WTC11 (cell line): ENCODE measurements at regions not wholly inside any gene's neighbourhood (a gene's known extent, or its start where the extent isn't known, plus 50 kb on each side); places are given as distances from the start of the nearest gene placed in this dataset.

Source experiments
- CBFB ChIP-seq: sonication (generic); formaldehyde crosslinking; IDR thresholded peaks from 2 replicates; pipeline ENCODE4 v1.8.1; 2022; ENCODE audit warnings: mild to moderate bottlenecking, low read depth, missing genetic modification reagents
- CDX4 ChIP-seq: fragments of 250-450 bp; sonication (Bioruptor Pico); IDR thresholded peaks from 2 replicates; pipeline ENCODE4 v1.9.0; 2021; ENCODE audit warnings: moderate library complexity, mild to moderate bottlenecking, inconsistent platforms, borderline replicate concordance
- ELF4 ChIP-seq: sonication (generic); formaldehyde crosslinking; IDR thresholded peaks from 2 replicates; pipeline ENCODE4 v1.8.1; 2022; ENCODE audit warnings: low read depth, mild to moderate bottlenecking, moderate library complexity, missing genetic modification reagents
- EMX1 ChIP-seq: fragments of 250-450 bp; sonication (Bioruptor Pico); IDR thresholded peaks from 2 replicates; pipeline ENCODE4 v1.8.0; 2021; ENCODE audit warnings: mild to moderate bottlenecking
- ETV6 ChIP-seq: sonication (generic); formaldehyde crosslinking; IDR thresholded peaks from 2 replicates; pipeline ENCODE4 v1.8.1; 2022; ENCODE audit warnings: mild to moderate bottlenecking, missing genetic modification reagents
- FOXJ3 ChIP-seq: sonication (generic); formaldehyde crosslinking; IDR thresholded peaks from 2 replicates; pipeline ENCODE4 v1.9.0; 2021; ENCODE audit warnings: missing genetic modification reagents, mild to moderate bottlenecking, borderline replicate concordance
- IRF1 ChIP-seq: sonication (generic); formaldehyde crosslinking; IDR thresholded peaks from 2 replicates; pipeline ENCODE4 v1.8.0; 2023; ENCODE audit warnings: missing genetic modification reagents
- KAT7 ChIP-seq: sonication (generic); formaldehyde crosslinking; IDR thresholded peaks from 2 replicates; pipeline ENCODE4 v1.8.1; 2023; ENCODE audit warnings: missing genetic modification reagents, mild to moderate bottlenecking, borderline replicate concordance
- NFYB ChIP-seq: sonication (generic); formaldehyde crosslinking; conservative IDR thresholded peaks from 2 replicates; pipeline ENCODE4 v1.8.0; 2022; ENCODE audit warnings: low read depth, missing genetic modification reagents
- PRDM15 ChIP-seq: sonication (generic); formaldehyde crosslinking; IDR thresholded peaks from 2 replicates; pipeline ENCODE4 v1.8.0; 2022; ENCODE audit warnings: missing genetic modification reagents
- SMAD3 ChIP-seq: sonication (generic); formaldehyde crosslinking; IDR thresholded peaks from 2 replicates; pipeline ENCODE4 v1.8.0; 2022; ENCODE audit warnings: missing genetic modification reagents, mild to moderate bottlenecking, borderline replicate concordance
- STAT6 ChIP-seq: sonication (generic); formaldehyde crosslinking; conservative IDR thresholded peaks from 2 replicates; pipeline ENCODE4 v1.8.1; 2023; ENCODE audit warnings: mild to moderate bottlenecking, low read depth, missing genetic modification reagents, moderate library complexity
- TCF7 ChIP-seq: sonication (generic); formaldehyde crosslinking; IDR thresholded peaks from 2 replicates; pipeline ENCODE4 v1.8.0; 2022; ENCODE audit warnings: mild to moderate bottlenecking, low read depth, missing genetic modification reagents, moderate library complexity
- TP53 ChIP-seq: sonication (generic); formaldehyde crosslinking; IDR thresholded peaks from 2 replicates; pipeline ENCODE4 v1.8.1; 2023; ENCODE audit warnings: mild to moderate bottlenecking, missing genetic modification reagents
- ZMAT4 ChIP-seq: fragments of 250-450 bp; sonication (Bioruptor Pico); IDR thresholded peaks from 2 replicates; pipeline ENCODE4 v1.9.0; 2021; ENCODE audit warnings: mild to moderate bottlenecking
- ZNF219 ChIP-seq: sonication (generic); formaldehyde crosslinking; IDR thresholded peaks from 2 replicates; pipeline ENCODE4 v1.8.0; 2023; ENCODE audit warnings: missing genetic modification reagents, mild to moderate bottlenecking, borderline replicate concordance
- ZNF416 ChIP-seq: fragments of 250-450 bp; sonication (Bioruptor Pico); IDR thresholded peaks from 2 replicates; pipeline ENCODE4 v1.9.0; 2021; ENCODE audit warnings: mild to moderate bottlenecking, inconsistent platforms
- ZNF425 ChIP-seq: fragments of 250-450 bp; sonication (Bioruptor Pico); conservative IDR thresholded peaks from 2 replicates; pipeline ENCODE4 v1.9.0; 2021; ENCODE audit warnings: mild to moderate bottlenecking
- TF ChIP-seq, protein P1 (sequence below): sonication (generic); formaldehyde crosslinking; IDR thresholded peaks from 2 replicates; pipeline ENCODE4 v1.8.0; 2023; ENCODE audit warnings: missing genetic modification reagents, mild to moderate bottlenecking, borderline replicate concordance
- TF ChIP-seq, protein P2 (sequence below): fragments of 250-450 bp; sonication (Bioruptor Pico); IDR thresholded peaks from 2 replicates; pipeline ENCODE4 v1.8.0; 2021; ENCODE audit warnings: mild to moderate bottlenecking
- TF ChIP-seq, protein P3 (sequence below): sonication (generic); formaldehyde crosslinking; IDR thresholded peaks from 2 replicates; pipeline ENCODE4 v1.8.1; 2022; ENCODE audit warnings: mild to moderate bottlenecking, missing genetic modification reagents, moderate library complexity, borderline replicate concordance

DNA sequence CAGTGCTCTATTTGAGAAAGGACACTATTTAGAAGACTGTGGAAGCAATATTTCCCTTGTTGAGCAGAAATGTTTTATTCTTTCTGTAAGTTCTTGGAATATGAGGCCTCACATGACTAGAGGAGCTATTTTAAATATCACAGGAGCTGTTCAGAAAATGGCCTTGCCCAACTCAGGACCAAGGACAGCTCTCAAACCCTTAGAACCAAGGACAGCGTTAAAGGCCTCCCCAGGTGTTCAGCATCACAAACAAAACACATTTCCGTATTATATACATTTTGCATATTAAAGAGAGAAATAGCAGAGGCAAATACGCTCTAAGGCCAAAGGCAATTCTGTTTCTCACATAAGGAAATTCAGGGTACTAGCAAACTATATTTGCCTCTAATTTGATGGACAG is 631.4 kb downstream of the CDH26 start (continued):
- TF ChIP-seq, protein P1, sequence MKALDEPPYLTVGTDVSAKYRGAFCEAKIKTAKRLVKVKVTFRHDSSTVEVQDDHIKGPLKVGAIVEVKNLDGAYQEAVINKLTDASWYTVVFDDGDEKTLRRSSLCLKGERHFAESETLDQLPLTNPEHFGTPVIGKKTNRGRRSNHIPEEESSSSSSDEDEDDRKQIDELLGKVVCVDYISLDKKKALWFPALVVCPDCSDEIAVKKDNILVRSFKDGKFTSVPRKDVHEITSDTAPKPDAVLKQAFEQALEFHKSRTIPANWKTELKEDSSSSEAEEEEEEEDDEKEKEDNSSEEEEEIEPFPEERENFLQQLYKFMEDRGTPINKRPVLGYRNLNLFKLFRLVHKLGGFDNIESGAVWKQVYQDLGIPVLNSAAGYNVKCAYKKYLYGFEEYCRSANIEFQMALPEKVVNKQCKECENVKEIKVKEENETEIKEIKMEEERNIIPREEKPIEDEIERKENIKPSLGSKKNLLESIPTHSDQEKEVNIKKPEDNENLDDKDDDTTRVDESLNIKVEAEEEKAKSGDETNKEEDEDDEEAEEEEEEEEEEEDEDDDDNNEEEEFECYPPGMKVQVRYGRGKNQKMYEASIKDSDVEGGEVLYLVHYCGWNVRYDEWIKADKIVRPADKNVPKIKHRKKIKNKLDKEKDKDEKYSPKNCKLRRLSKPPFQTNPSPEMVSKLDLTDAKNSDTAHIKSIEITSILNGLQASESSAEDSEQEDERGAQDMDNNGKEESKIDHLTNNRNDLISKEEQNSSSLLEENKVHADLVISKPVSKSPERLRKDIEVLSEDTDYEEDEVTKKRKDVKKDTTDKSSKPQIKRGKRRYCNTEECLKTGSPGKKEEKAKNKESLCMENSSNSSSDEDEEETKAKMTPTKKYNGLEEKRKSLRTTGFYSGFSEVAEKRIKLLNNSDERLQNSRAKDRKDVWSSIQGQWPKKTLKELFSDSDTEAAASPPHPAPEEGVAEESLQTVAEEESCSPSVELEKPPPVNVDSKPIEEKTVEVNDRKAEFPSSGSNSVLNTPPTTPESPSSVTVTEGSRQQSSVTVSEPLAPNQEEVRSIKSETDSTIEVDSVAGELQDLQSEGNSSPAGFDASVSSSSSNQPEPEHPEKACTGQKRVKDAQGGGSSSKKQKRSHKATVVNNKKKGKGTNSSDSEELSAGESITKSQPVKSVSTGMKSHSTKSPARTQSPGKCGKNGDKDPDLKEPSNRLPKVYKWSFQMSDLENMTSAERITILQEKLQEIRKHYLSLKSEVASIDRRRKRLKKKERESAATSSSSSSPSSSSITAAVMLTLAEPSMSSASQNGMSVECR (CRISPR knock-in tag), result peak; percentile 99
- TF ChIP-seq FOXJ3 (CRISPR knock-in tag), result peak; percentile 77; the same call in 1 of the 2 replicates
- no peak for TF ChIP-seq CBFB (CRISPR knock-in tag)
- 0 out of 2 replicates have a peak, but pooled peaks have one; percentile 44 for TF ChIP-seq ZNF416 (CRISPR knock-in tag)
- TF ChIP-seq PRDM15 (CRISPR knock-in tag), result peak; percentile 61; the same call in 1 of the 2 replicates
- no peak for TF ChIP-seq KAT7 (CRISPR knock-in tag)
- TF ChIP-seq ZMAT4 (CRISPR knock-in tag), result no peak
- TF ChIP-seq TCF7 (CRISPR knock-in tag), result peak; percentile 86; the same call in 1 of the 2 replicates
- TF ChIP-seq ELF4 (CRISPR knock-in tag), result 0 out of 2 replicates have a peak, but pooled peaks have one; percentile 66
- peak; percentile 51; the same call in 1 of the 2 replicates for TF ChIP-seq NFYB (CRISPR knock-in tag)
- peak; percentile 97 for TF ChIP-seq IRF1
- TF ChIP-seq, protein P2, sequence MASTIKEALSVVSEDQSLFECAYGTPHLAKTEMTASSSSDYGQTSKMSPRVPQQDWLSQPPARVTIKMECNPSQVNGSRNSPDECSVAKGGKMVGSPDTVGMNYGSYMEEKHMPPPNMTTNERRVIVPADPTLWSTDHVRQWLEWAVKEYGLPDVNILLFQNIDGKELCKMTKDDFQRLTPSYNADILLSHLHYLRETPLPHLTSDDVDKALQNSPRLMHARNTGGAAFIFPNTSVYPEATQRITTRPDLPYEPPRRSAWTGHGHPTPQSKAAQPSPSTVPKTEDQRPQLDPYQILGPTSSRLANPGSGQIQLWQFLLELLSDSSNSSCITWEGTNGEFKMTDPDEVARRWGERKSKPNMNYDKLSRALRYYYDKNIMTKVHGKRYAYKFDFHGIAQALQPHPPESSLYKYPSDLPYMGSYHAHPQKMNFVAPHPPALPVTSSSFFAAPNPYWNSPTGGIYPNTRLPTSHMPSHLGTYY (CRISPR knock-in tag), result 0 out of 2 replicates have a peak, but pooled peaks have one; percentile 71
- TF ChIP-seq, protein P3, sequence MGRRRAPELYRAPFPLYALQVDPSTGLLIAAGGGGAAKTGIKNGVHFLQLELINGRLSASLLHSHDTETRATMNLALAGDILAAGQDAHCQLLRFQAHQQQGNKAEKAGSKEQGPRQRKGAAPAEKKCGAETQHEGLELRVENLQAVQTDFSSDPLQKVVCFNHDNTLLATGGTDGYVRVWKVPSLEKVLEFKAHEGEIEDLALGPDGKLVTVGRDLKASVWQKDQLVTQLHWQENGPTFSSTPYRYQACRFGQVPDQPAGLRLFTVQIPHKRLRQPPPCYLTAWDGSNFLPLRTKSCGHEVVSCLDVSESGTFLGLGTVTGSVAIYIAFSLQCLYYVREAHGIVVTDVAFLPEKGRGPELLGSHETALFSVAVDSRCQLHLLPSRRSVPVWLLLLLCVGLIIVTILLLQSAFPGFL (CRISPR knock-in tag), result peak; percentile 68; the same call in 1 of the 2 replicates
- no peak for TF ChIP-seq EMX1 (CRISPR knock-in tag)
- TF ChIP-seq SMAD3 (CRISPR knock-in tag), result peak; percentile 87; the same call in 1 of the 2 replicates
- TF ChIP-seq ZNF425, result no peak
- peak; percentile 91 for TF ChIP-seq ETV6 (CRISPR knock-in tag)
- 0 out of 2 replicates have a peak, but pooled peaks have one; percentile 68 for TF ChIP-seq TP53
- no peak for TF ChIP-seq CDX4 (CRISPR knock-in tag)
- no peak for TF ChIP-seq STAT6
- TF ChIP-seq ZNF219, result peak; percentile 98
